ENCODE measurements at regions not wholly inside any gene's neighbourhood (a gene's known extent, or its start where the extent isn't known, plus 50 kb on each side); places are given as distances from the start of the nearest gene placed in this dataset.

GRCh38 chr11:113627297-113627696 is 78.8 kb downstream of the TMPRSS5 start:
- Histone ChIP-seq H3K9me3 (no peaks in the 10 kb centered on the region), H3K27me3 (replicated peaks; ENCODE audit: insufficient read depth) (no peaks in the 10 kb centered on the region), H3K4me1 (ENCODE audit: control insufficient read depth in 1 of 2, low read depth in 2 of 2) (peaks cover under 1 to 9% of the 10 kb centered on the region in 2 donors), H3K4me3 (no peak overlapping the region), H3K36me3 (no peaks in the 10 kb centered on the region), H3K27ac (no peak overlapping the region)
- DNase-seq (ENCODE audit: low spot score) (no peak), ATAC-seq (ENCODE audit: insufficient number of reproducible peaks, low FRiP score, low read depth) (no peak)
- TF ChIP-seq CTCF (IDR thresholded peaks at IDR 0.05) = no peak

- H3K36me3 ChIP-seq = no peaks in the 10 kb centered on the region
- DNase-seq (ENCODE audit: low spot score) (no peak), ATAC-seq (ENCODE audit: insufficient number of reproducible peaks, low FRiP score, low read depth) (no peak)
- peaks cover 0 to 4% of the 10 kb centered on the region in 2 donors for H3K4me1 ChIP-seq (ENCODE audit: control insufficient read depth in 1 of 2, low read depth in 2 of 2)
- H3K27me3 ChIP-seq (replicated peaks; ENCODE audit: insufficient read depth) = no peaks in the 10 kb centered on the region
- no peak for TF ChIP-seq CTCF (IDR thresholded peaks at IDR 0.05)
- H3K27ac ChIP-seq = no peak overlapping the region
- H3K4me3 ChIP-seq = no peak overlapping the region
- H3K9me3 ChIP-seq = no peaks in the 10 kb centered on the region
These were observed 79.4 kb downstream of the TMPRSS5 start for GRCh38 chr11:113626736-113627135.

- no peak for TF ChIP-seq CTCF (IDR thresholded peaks at IDR 0.05)
- Histone ChIP-seq H3K27ac (no peak overlapping the region), H3K4me3 (no peak overlapping the region), H3K36me3 (no peaks in the 10 kb centered on the region), H3K4me1 (ENCODE audit: control insufficient read depth in 1 of 2, low read depth in 2 of 2) (peaks cover 0 to 6% of the 10 kb centered on the region in 2 donors), H3K27me3 (replicated peaks; ENCODE audit: insufficient read depth) (no peaks in the 10 kb centered on the region), H3K9me3 (no peaks in the 10 kb centered on the region)
- no peak for DNase-seq (ENCODE audit: low spot score)
- ATAC-seq (ENCODE audit: insufficient number of reproducible peaks, low FRiP score, low read depth) = no peak
These were observed 83.0 kb downstream of the TMPRSS5 start for GRCh38 chr11:113623114-113623513.

- no peak for DNase-seq (ENCODE audit: low spot score)
- peaks cover 15 to 45% of the 10 kb centered on the region in 2 donors for H3K4me1 ChIP-seq (ENCODE audit: control insufficient read depth in 1 of 2, low read depth in 2 of 2)
- no peak overlapping the region for H3K4me3 ChIP-seq
- H3K9me3 ChIP-seq = no peaks in the 10 kb centered on the region
- no peaks in the 10 kb centered on the region for H3K36me3 ChIP-seq
- no peak for TF ChIP-seq CTCF (IDR thresholded peaks at IDR 0.05)
- H3K27ac ChIP-seq = peak overlapping the region; percentile 83 to 90
- no peaks in the 10 kb centered on the region for H3K27me3 ChIP-seq (replicated peaks; ENCODE audit: insufficient read depth)
- ATAC-seq (ENCODE audit: insufficient number of reproducible peaks, low FRiP score, low read depth) = peak; percentile 70
These were observed 87.7 kb downstream of the TMPRSS5 start for GRCh38 chr11:113618360-113618759.

GRCh38 chr11:113615773-113616172 is 90.3 kb downstream of the TMPRSS5 start:
- peaks cover 15 to 45% of the 10 kb centered on the region in 2 donors for H3K4me1 ChIP-seq (ENCODE audit: control insufficient read depth in 1 of 2, low read depth in 2 of 2)
- no peak for TF ChIP-seq CTCF (IDR thresholded peaks at IDR 0.05)
- H3K9me3 ChIP-seq = no peaks in the 10 kb centered on the region
- H3K4me3 ChIP-seq = no peak overlapping the region
- ATAC-seq (ENCODE audit: insufficient number of reproducible peaks, low FRiP score, low read depth) = no peak
- H3K36me3 ChIP-seq = no peaks in the 10 kb centered on the region
- no peak for DNase-seq (ENCODE audit: low spot score)
- H3K27ac ChIP-seq = peak overlapping the region; percentile 61 to 90
- no peaks in the 10 kb centered on the region for H3K27me3 ChIP-seq (replicated peaks; ENCODE audit: insufficient read depth)
